ENCODE measurements at regions not wholly inside any gene's neighbourhood (a gene's known extent, or its start where the extent isn't known, plus 50 kb on each side); places are given as distances from the start of the nearest gene placed in this dataset.

DNA sequence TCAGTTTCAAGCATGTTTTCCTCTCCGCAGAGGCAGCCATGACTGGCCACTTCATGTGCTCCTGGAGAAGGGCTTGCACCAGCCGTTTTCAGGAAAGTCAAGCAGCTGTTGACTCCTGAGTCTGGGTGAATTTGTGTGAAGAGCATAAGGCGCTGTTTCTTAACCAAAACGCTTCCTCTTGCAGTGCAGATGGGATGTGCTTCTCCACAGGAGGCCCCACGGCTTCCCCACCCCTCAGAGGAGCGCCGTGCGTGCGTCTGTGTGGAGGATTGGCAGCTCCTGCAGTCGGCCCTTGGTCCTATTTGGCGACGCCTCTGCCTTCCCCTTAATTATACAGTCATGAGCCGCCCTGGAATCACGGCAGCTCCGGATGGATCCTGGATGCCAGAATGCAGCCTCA lies 54.1 kb upstream of the B3GAT1 start:
- intact Hi-C loops (cut with DNase I) = no loop called here
- TF ChIP-seq EP300 (IDR thresholded peaks at IDR 0.05) (no peak), POLR2AphosphoS5 (IDR thresholded peaks at IDR 0.05) (no peak), POLR2A (IDR thresholded peaks at IDR 0.05; ENCODE audit: low read depth) (no peak)
- TF ChIP-seq, protein P1, sequence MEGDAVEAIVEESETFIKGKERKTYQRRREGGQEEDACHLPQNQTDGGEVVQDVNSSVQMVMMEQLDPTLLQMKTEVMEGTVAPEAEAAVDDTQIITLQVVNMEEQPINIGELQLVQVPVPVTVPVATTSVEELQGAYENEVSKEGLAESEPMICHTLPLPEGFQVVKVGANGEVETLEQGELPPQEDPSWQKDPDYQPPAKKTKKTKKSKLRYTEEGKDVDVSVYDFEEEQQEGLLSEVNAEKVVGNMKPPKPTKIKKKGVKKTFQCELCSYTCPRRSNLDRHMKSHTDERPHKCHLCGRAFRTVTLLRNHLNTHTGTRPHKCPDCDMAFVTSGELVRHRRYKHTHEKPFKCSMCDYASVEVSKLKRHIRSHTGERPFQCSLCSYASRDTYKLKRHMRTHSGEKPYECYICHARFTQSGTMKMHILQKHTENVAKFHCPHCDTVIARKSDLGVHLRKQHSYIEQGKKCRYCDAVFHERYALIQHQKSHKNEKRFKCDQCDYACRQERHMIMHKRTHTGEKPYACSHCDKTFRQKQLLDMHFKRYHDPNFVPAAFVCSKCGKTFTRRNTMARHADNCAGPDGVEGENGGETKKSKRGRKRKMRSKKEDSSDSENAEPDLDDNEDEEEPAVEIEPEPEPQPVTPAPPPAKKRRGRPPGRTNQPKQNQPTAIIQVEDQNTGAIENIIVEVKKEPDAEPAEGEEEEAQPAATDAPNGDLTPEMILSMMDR (IDR thresholded peaks at IDR 0.05) = no peak
- Histone ChIP-seq H3K4me1 (no peaks in the 10 kb centered on the region), H3K4me3 (no peak overlapping the region), H3K27ac (replicated peaks in 1 of 4) (no peak overlapping the region), H3K9me3 (no peaks in the 10 kb centered on the region), H3K36me3 (no peaks in the 10 kb centered on the region), H3K27me3 (peaks cover 0 to 52% (median 3%) of the 10 kb centered on the region in 4 donors)
- WGBS = 9% methylated on average over 9 of the region's 15 CpGs
- DNase-seq (ENCODE audit: extremely low spot score) = no peak

- H3K4me1 ChIP-seq = no peaks in the 10 kb centered on the region
- H3K27ac ChIP-seq (replicated peaks in 1 of 4) = no peak overlapping the region
- no peaks in the 10 kb centered on the region for H3K9me3 ChIP-seq
- intact Hi-C loops (cut with DNase I) = no loop called here
- no peak overlapping the region for H3K4me3 ChIP-seq
- peaks cover 0 to 51% (median 3%) of the 10 kb centered on the region in 4 donors for H3K27me3 ChIP-seq
- DNase-seq (ENCODE audit: extremely low spot score) = no peak
- 84% methylated on average over 13 of the region's 13 CpGs for WGBS
- no peak for TF ChIP-seq POLR2AphosphoS5 (IDR thresholded peaks at IDR 0.05)
- no peak for TF ChIP-seq EP300 (IDR thresholded peaks at IDR 0.05)
- TF ChIP-seq, protein P1 (IDR thresholded peaks at IDR 0.05) = no peak
- no peaks in the 10 kb centered on the region for H3K36me3 ChIP-seq
Observed at GRCh38 chr11:134464981-134465730, 53.1 kb upstream of the B3GAT1 start.

DNA sequence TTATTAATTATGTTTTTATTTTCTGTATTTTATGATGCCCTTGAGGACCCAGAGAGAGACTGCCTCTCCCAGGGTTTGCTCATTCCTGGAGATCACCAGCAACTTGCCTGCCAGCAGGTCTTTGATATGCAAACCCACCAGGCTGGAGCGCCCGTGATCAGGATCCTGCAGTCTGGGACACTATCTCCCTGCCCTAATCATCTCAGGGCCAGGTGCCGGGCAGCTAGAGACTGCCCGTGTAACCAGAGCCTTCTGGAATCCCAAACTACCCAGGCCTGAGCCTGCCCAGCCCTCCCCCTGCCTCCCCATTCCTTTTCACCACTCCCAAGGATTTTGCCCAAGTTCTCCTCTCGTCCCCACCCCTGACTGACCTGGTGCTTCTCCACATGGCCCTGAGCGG lies 52.2 kb upstream of the B3GAT1 start:
- WGBS = 45% methylated on average over 6 of the region's 6 CpGs
- intact Hi-C loops (cut with DNase I) = no loop called here
- H3K9me3 ChIP-seq = no peaks in the 10 kb centered on the region
- no peak for DNase-seq (ENCODE audit: extremely low spot score)
- H3K4me1 ChIP-seq = no peaks in the 10 kb centered on the region
- H3K4me3 ChIP-seq = no peak overlapping the region
- TF ChIP-seq POLR2A (IDR thresholded peaks at IDR 0.05; ENCODE audit: low read depth) = no peak
- TF ChIP-seq, protein P1 (IDR thresholded peaks at IDR 0.05) = no peak
- no peak for TF ChIP-seq EP300 (IDR thresholded peaks at IDR 0.05)
- no peak for TF ChIP-seq POLR2AphosphoS5 (IDR thresholded peaks at IDR 0.05)
- H3K36me3 ChIP-seq = no peaks in the 10 kb centered on the region
- H3K27me3 ChIP-seq = peaks cover 0 to 51% (median 3%) of the 10 kb centered on the region in 4 donors
- H3K27ac ChIP-seq (replicated peaks in 1 of 4) = no peak overlapping the region

DNA sequence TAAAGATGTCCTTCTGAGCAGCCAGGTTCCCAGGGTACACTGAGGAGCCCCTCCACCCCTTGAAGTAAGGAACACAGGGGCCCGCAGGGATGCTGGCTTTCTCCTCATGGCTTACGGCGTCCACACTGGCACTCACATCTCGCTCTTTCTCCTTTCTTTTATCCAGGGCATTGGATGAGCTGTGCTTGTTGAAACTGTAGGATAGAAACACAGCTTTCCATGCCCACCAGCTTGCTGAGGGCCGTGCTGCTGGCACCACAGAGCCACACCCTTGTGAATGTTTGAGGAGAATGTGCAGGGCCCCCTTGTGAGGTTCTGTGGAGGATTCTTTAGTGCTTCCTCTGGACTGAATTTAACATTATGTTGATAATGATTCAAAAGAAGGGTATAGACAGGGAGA lies 51.7 kb upstream of the B3GAT1 start:
- TF ChIP-seq, protein P1 (IDR thresholded peaks at IDR 0.05) = no peak
- TF ChIP-seq POLR2A (IDR thresholded peaks at IDR 0.05; ENCODE audit: low read depth) (no peak), POLR2AphosphoS5 (IDR thresholded peaks at IDR 0.05) (no peak), EP300 (IDR thresholded peaks at IDR 0.05) (no peak)
- no peak for DNase-seq (ENCODE audit: extremely low spot score)
- H3K4me3 ChIP-seq = no peak overlapping the region
- 80% methylated on average over 5 of the region's 5 CpGs for WGBS
- intact Hi-C loops (cut with DNase I) = no loop called here
- H3K27ac ChIP-seq (replicated peaks in 1 of 4) = no peak overlapping the region
- no peaks in the 10 kb centered on the region for H3K36me3 ChIP-seq
- no peaks in the 10 kb centered on the region for H3K4me1 ChIP-seq
- peaks cover 0 to 51% (median 3%) of the 10 kb centered on the region in 4 donors for H3K27me3 ChIP-seq
- H3K9me3 ChIP-seq = no peaks in the 10 kb centered on the region

All from esophagus muscularis mucosa (tissue), 4 donors.